Dermis microvascular lymphatic vessel endothelial cell (primary cell): ENCODE measurements at regions not wholly inside any gene's neighbourhood (a gene's known extent, or its start where the extent isn't known, plus 50 kb on each side); places are given as distances from the start of the nearest gene placed in this dataset.
"Not testable (repeated sequence)": the region's sequence is repeated elsewhere in the genome, so short reads cannot be mapped to it uniquely, and the experiment has no call there.

Source experiments
- DNase-seq, 2 donors: peaks; one replicate each; pipeline versions ENCODE4 v3.0.0 to v3.0.0-alpha.2; 2010; ENCODE audit warnings: low read depth in 2 of 2

DNA sequence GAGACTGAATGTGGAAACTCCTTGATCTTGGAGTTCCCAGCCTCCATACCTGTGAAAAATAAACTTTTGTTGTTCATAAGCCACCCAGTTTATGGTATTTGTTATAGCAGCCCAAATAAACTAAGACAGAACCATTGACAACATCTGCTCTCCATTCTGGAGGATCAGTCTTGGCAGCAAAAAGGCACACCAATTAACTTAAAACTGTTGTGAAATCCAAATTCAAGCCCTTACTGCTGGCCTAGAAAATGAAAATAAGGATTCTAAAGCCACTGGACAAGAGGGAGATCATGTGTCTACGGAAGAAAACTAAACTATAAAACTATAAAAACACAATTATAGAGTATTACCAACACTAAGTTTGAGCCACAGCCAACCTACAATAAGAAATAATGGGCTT, 172.1 kb upstream of the RNPC3 start:
- no peak for DNase-seq

DNA sequence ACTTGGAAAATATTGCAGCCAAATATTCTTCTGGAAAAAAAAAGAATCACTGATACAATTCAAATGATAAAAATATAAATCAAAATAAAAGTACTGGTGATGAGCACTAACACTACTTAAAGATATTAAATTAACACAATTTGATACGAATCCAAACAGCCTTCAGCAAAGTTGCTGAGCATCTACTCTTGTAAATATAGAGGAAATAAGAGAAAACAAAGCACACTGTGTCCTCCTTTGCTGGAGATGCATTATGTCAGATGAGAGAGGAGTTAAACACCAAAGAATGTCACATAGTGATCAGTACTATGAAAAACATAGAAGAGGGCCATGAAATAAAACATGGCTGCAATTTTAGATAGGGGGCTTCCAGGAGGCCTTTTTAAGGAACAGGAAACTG, 177.4 kb upstream of the RNPC3 start:
- no peak for DNase-seq

- no peak for DNase-seq
Observed at GRCh38 chr1:103344930-103345329, 180.6 kb upstream of the RNPC3 start.

DNA sequence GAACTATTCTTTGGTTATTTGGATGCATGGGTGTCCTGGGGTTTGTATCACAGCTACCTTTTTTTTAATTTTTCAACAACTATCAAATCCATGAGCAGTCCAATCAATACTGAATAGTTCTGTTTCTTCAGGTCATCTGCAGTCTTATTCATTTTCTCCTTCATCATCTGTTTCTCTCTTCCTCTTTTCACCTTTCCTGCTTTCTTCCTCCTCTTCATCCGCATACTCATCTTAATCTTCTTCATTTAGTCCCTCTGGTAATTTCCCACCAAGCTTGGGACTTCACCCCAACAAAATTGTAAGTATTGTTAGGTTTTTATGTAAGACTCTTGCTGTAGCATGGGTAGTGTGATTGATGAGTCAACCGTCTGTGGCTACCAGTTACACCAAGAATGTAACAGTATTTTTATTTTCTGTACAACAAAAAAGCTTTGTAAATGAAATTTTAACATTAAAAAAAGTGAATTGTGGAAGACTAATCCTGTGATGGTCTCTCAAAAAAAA, 184.1 kb upstream of the RNPC3 start:
- no peak for DNase-seq

DNA sequence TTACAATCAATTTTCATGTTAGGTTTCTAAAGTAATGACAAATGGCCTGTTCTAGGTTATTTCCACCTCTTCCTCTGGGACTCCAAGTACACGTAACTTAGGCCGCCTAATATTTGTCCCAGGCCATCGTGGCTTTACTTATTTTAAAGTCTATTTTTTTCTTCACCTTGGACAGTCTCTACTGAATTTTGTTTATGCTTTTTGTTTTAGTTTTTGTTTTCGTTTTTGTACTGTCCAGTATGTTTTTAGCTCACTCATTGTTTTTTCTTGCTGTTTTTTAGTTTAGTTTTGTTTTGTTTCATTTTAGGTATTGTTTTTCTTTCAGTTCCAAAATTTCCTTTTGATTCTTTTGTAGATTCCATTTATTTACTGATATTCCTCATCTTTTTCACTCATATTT, 187.7 kb upstream of the RNPC3 start:
- no peak for DNase-seq

DNA sequence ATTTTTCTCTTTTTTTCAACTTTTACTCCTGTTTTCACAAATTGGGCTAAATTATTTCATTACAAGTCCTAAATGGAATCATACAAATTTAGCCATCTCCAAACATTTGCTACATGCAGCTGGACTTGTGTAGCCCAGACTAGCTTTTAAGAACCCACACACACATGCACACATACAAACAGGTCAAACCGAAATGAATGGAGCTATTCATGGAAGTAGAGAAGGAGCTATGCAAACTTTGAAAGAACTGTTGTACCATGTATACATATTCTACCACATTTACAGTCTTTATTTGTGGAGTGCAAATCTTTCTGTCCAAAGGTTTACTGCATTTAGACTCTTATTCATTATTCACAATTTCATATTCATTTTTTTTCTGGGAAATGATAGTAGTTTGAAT, 189.1 kb upstream of the RNPC3 start:
- no peak for DNase-seq

- DNase-seq: no peak
Observed at GRCh38 chr1:103333141-103333540, 192.4 kb upstream of the RNPC3 start.

DNA sequence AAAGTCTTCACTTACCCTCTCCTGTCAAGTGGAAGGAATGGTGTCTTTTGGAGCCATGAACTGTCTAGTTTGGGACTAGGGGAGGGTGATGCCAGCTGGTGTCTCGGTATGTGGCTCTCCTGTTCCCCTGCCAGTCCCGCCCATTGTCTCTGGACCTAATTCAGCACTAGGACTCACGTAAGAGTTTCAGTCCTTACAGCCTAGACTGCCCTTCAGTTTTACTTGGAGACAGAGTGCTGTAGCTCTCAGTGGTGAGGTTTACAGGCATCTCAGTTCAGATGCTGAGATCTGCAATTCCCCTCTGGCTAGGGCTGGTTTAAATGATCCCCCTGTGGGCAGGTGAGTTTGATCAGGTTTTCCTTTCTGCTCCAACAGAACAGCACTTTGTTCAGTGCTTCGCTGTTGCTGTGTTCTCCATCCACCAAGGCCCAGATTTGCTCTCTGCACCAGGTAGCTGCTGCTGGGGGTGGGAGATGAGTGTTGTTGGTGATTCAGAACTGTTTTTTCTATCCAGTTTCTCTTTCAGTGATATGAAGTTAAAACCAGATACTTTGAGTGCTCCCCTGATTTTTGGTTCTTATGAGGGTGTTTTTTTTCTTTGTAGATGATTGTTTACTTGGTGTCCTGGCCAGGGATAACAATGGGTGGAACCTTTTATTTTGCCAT, 198.3 kb upstream of the RNPC3 start:
- no peak for DNase-seq

DNA sequence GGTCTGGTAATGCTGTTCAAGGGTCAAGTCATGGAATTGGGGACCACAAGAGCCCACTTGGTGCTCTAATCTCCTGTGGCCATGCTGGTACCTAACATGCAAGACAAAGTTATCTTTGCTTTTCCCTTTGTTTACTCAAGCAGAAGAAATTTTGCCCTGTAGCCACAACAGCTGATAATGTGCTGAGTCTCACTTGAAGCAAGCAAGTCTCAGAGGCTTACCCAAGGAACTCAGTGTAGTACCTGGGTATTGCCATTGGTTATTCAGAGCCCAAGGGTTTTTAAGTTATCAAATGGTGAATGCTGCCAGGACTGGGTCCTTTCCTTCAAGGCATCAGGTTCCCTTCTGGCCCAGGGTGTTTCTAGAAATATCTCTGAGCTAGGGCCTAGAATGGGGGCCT, 198.9 kb upstream of the RNPC3 start:
- DNase-seq: no peak

DNA sequence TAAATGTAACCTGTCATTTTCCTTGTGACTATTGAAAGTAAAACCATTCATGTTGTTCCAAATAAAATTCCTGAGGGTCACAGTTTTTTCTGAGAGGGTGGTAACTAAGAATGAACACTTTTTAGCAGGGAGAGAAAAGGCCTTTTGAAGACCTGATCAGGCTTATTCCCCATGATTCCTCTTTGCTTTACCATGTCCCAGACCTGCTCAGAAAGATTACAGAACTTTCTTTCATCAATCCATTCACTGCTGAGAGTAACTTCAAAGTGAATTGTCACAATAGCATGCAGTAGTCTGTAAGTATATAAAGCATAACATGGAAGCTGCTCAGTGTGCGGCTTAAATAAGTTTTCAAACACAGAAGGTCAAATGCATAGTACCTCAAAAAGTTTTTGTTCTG, 201.5 kb upstream of the COL11A1 start:
- no peak for DNase-seq

GRCh38 chr1:103307751-103308150, 199.4 kb upstream of the COL11A1 start:
- no peak for DNase-seq

DNA sequence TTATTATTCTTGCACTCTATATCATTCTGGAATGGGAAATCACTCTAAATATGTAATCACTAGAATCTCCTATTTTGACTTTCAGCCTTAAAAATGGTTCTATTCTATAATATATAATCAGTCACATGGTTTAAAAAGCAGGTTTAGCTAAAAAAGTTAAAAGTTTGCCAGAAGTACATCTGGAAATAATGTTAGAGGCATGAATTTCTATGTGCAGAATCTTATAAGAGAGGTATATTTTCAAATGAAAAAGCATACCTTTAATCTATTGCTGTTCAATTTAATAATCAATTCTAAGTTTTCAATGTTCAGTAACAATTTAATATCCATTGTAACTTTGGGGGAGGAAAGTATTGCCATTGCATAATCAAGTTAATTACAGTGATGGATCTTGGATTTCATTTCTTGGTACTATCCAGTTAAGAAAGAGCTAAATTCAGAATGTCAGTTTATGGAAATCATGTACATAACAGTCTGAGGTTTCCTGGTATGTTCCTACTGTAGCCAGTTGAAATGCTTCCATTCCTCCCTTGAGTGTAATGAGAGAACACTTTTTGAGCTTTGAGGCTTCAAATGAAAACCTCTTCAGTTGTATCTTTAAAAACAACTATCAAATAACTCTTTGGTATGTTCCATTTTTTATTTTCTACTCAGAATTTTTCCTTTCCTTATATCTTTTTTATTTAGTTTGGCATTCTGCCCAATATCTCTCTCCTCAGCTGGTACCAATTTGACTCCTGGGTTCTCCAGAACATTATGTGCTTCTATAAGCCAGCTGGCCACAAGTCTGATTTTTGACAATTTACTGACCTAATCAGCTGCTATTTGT, 175.7 kb upstream of the COL11A1 start:
- no peak for DNase-seq

- no peak for DNase-seq
Observed at GRCh38 chr1:103283371-103283770, 175.0 kb upstream of the COL11A1 start.

DNA sequence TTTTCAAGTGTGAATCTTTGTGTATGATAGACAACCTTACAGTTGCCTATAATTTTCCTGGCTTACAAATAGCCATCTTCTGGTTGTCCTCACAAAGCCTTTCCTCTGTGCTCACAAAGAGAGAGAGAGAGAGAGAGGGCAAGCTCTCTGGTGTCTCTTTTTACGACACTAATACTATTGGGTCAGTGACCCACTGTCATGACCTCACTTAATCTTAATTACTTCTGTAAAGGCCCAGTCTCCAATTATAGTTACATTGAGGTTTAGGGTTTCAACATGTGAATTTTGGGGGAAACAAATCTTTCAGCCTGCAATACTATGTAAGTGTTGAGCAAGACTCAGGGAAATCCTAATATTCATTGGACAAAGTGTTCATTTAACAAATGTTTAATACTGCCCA, 167.4 kb upstream of the COL11A1 start:
- DNase-seq: no peak

- DNase-seq: no peak
Observed at GRCh38 chr1:103274886-103275285, 166.6 kb upstream of the COL11A1 start.

DNA sequence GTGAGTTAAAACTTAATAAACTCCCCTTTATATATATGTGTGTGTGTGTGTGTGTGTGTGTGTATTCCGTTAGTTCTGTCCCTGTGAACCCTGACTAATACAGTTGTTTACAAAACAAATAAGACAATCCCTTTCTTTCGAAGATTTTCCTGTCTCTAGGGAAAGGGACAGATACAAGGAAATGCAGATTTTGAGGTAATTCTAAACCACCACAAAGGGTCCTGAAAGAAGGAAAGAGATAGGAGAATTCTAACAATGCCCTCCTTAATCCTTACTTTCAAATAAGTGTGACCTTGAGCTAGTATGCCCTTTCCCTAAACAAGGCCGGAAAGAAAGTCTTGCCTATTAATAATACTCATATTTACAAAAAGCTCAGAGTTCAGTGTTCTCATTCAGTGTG, 164.8 kb upstream of the COL11A1 start:
- DNase-seq: no peak

DNA sequence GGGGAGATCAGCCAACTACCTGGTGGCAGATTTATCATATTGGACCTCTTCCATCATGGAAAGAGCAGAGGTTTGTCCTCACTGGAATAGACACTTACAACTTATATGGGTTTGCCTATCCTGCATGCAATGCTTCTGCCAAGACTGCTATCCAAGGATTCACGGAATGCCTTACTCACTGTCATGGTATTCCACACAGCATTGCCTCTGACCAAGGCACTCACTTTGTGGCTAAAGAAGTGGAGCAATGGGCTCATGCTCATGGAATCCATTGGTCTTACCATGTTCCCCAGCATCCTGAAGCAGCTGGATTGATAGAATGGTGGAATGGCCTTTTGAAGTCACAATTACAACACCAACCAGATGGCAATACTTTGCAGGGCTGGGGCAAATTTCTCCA, 163.1 kb upstream of the COL11A1 start:
- not testable (repeated sequence) for DNase-seq

- no peak for DNase-seq
Observed at GRCh38 chr1:103267893-103268292, 159.6 kb upstream of the COL11A1 start.

GRCh38 chr1:103267266-103267665, 158.9 kb upstream of the COL11A1 start:
- DNase-seq: no peak

DNA sequence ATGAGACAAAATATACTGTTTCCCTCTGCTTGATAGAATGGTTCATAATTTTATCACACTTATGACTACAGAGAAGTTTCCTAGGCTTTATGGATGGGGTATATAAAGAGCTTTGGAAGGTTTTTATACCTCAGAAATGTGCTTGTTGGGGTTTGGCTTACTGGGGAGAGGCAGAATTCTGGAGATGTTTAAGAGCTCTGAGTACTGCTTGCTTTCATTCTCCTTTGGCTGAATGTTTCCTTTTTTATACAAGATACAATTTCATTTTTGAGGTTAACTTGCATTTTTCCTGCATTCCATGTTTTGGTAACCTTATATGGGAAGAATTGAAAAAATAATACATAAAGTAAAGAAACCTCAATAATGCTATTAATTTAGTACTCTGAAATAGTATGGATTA, 157.7 kb upstream of the COL11A1 start:
- DNase-seq: no peak

DNA sequence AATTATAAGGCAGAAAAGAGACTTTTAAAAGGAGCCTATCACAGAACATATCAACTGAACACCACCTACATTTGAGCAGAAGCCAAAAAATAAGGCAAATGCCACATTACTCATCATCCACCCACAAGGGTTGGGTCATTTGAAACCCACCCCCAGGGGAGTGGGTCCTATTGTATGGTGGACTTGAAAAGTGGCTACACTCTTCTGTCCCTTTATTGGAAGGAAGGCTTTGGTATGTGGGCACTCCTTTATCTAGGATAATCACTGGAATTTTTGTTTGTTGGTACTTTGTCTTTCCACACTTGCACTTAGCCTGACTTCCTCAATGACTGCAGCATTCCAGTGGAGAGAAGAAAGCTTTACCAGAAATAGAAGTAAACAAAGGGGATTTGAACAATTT, 157.2 kb upstream of the COL11A1 start:
- no peak for DNase-seq

GRCh38 chr1:103259982-103260381, 151.7 kb upstream of the COL11A1 start:
- DNase-seq: no peak

DNA sequence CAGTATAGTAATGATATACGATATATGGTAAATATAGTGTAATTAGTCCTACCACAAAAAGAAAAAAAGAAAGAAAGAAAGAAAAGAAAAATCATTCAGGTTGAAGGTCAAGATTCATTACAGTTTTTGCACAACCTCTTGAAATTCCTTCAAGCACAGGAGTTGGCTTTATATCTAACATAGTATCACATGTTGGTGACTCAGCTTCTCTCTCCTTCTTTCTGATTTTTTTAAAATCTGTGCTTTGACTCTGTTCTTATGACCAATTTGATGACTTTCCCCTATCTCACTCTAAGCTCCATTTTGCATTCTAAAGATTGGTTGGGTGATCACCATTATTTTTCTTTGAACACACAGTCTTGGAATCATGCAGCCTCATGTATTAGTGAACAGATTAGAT, 148.2 kb upstream of the COL11A1 start:
- no peak for DNase-seq
